NB4 (cell line): ENCODE measurements at regions not wholly inside any gene's neighbourhood (a gene's known extent, or its start where the extent isn't known, plus 50 kb on each side); places are given as distances from the start of the nearest gene placed in this dataset.

ENCODE experiments used
- CTCF ChIP-seq: IDR thresholded peaks from one replicate; pipeline ENCODE4 v1.5.1; 2012; ENCODE audit warnings: low read depth, low read length
- MAX ChIP-seq: IDR thresholded peaks from 2 replicates; pipeline ENCODE4 v1.6.1; 2011; ENCODE audit warnings: low read depth, low read length
- MYC ChIP-seq: IDR thresholded peaks from 2 replicates; pipeline ENCODE4 v1.6.1; 2011; ENCODE audit warnings: low read depth, low read length
- POLR2A ChIP-seq: IDR thresholded peaks from 2 replicates; pipeline ENCODE4 v1.6.1; 2011; ENCODE audit warnings: mild to moderate bottlenecking; ENCODE audit not compliant: insufficient read length; ENCODE audit errors: extremely low read depth

- TF ChIP-seq CTCF: no peak
- TF ChIP-seq POLR2A: no peak
- no peak for TF ChIP-seq MAX
- TF ChIP-seq MYC: no peak
These were observed 623.9 kb downstream of the BCOR start for GRCh38 chrX:39473812-39474211.
